OCI-LY7 (cell line): ENCODE measurements at regions not wholly inside any gene's neighbourhood (a gene's known extent, or its start where the extent isn't known, plus 50 kb on each side); places are given as distances from the start of the nearest gene placed in this dataset.

Experiments
- BruUV-seq: library from RNA; stranded (reverse); fragments of 400-500 nt; replicated peaks from 2 replicates; lab custom pipeline; 2021; lab: Mats Ljungman, UMichigan
- CTCF ChIA-PET: fragments of 300-600 bp; sonication (Branson Sonifier 250); formaldehyde crosslinking; loops from one replicate; lab custom pipeline; 2022; ENCODE audit warnings: antibody characterized with exemption; ENCODE audit not compliant: unreplicated experiment; lab: Charles Lee
- POLR2A ChIA-PET: fragments of 300-600 bp; sonication (Branson Sonifier 250); formaldehyde crosslinking; loops from one replicate; lab custom pipeline; 2022; ENCODE audit warnings: antibody characterized with exemption; lab: Charles Lee
- DNase-seq: peaks from one replicate; pipeline ENCODE4 v3.0.0-alpha.2; 2015; ENCODE audit warnings: low spot score
- H2AFZ ChIP-seq: fragments of 200-600 bp; sonication (generic), shearing (Covaris generic); 2 replicates; pipeline ENCODE4 v1.6.1; 2014; ENCODE audit warnings: mild to moderate bottlenecking, antibody characterized with exemption, low read length, moderate library complexity
- H3K27ac ChIP-seq: fragments of 200-600 bp; sonication (generic); 2 replicates; pipeline ENCODE4 v1.5.1; 2014; ENCODE audit warnings: mixed run types, low read depth, mild to moderate bottlenecking, moderate library complexity, low read length, inconsistent platforms; ENCODE audit not compliant: poor library complexity, severe bottlenecking
- H3K36me3 ChIP-seq: fragments of 200-600 bp; sonication (generic); 2 replicates; pipeline ENCODE4 v1.6.1; 2014; ENCODE audit warnings: mild to moderate bottlenecking, antibody characterized with exemption, low read length, moderate library complexity, mixed read lengths; ENCODE audit not compliant: insufficient read depth
- H3K4me1 ChIP-seq: fragments of 200-600 bp; sonication (generic); 2 replicates; pipeline ENCODE4 v1.5.1; 2014; ENCODE audit warnings: mild to moderate bottlenecking, low read length; ENCODE audit not compliant: insufficient read depth, poor library complexity, severe bottlenecking
- H3K4me2 ChIP-seq: fragments of 200-600 bp; sonication (generic); 2 replicates; pipeline ENCODE4 v1.6.1; 2014; ENCODE audit warnings: mild to moderate bottlenecking, low read length
- H3K4me3 ChIP-seq: fragments of 200-600 bp; sonication (generic); 2 replicates; pipeline ENCODE4 v1.5.1; 2014; ENCODE audit warnings: mild to moderate bottlenecking, low read depth, low read length; ENCODE audit not compliant: poor library complexity, severe bottlenecking
- H3K79me2 ChIP-seq: fragments of 200-600 bp; sonication (generic); 2 replicates; pipeline ENCODE4 v1.6.1; 2016; ENCODE audit warnings: low read depth, mild to moderate bottlenecking, low read length, moderate library complexity, mixed read lengths; ENCODE audit not compliant: insufficient read depth
- H3K9me2 ChIP-seq: fragments of 200-600 bp; sonication (generic); 2 replicates; pipeline ENCODE4 v1.6.1; 2016; ENCODE audit warnings: mild to moderate bottlenecking, low read length, mixed read lengths; ENCODE audit not compliant: insufficient read depth
- H3K9me3 ChIP-seq: fragments of 200-600 bp; sonication (generic); 2 replicates; pipeline ENCODE4 v1.6.1; 2014; ENCODE audit warnings: mild to moderate bottlenecking, mixed run types, low read length, mixed read lengths
- H4K20me1 ChIP-seq: fragments of 200-600 bp; sonication (generic); 2 replicates; pipeline ENCODE4 v1.6.1; 2014; ENCODE audit warnings: mild to moderate bottlenecking, antibody characterized with exemption, low read length, moderate library complexity, mixed read lengths; ENCODE audit not compliant: insufficient read depth
- CTCF ChIP-seq: fragments of 200-600 bp; sonication (generic); conservative IDR thresholded peaks from 2 replicates; pipeline ENCODE4 v1.5.1; 2014; ENCODE audit warnings: mild to moderate bottlenecking, antibody characterized with exemption, low read length, moderate library complexity, mixed read lengths
- EZH2phosphoT487 ChIP-seq: fragments of 200-600 bp; sonication (generic); IDR thresholded peaks from 2 replicates; pipeline ENCODE4 v1.6.1; 2018; ENCODE audit warnings: low read depth, borderline replicate concordance, mild to moderate bottlenecking, mixed run types, antibody characterized with exemption, low read length, moderate library complexity, mixed read lengths
- intact Hi-C: fragments of 100-400 bp; cut with micrococcal nuclease; formaldehyde crosslinking; loops from one replicate; pipeline ENCODE4 v1.10.0; 2022; ENCODE audit not compliant: unreplicated experiment

GRCh38 chr16:35749253-35750141, 2290.1 kb downstream of the TP53TG3F start:
- no TSS peak for BruUV-seq
- TF ChIP-seq EZH2phosphoT487: no peak
- TF ChIP-seq CTCF: no peak
- CTCF ChIA-PET: no interaction called here

GRCh38 chr16:35750157-35750689, 2290.8 kb downstream of the TP53TG3F start:
- TF ChIP-seq CTCF (no peak), EZH2phosphoT487 (no peak)
- Histone ChIP-seq H3K9me3 (no peaks in the 10 kb centered on the region), H3K4me2 (no peak overlapping the region), H3K4me3 (no peak overlapping the region), H3K4me1 (no peaks in the 10 kb centered on the region), H3K36me3 (no peaks in the 10 kb centered on the region), H3K27ac (no peak overlapping the region), H3K9me2 (no peaks in the 10 kb centered on the region), H4K20me1 (no peaks in the 10 kb centered on the region), H2AFZ (no peak overlapping the region), H3K79me2 (no peaks in the 10 kb centered on the region)
- no TSS peak for BruUV-seq
- intact Hi-C loops: no loop called here
- no peak for DNase-seq
- POLR2A ChIA-PET: no interaction called here
- CTCF ChIA-PET: no interaction called here

More at GRCh38 chr16:35749253-35750141, 2290.1 kb downstream of the TP53TG3F start:
- Histone ChIP-seq H3K9me2 (no peaks in the 10 kb centered on the region), H3K4me1 (no peaks in the 10 kb centered on the region), H3K4me3 (no peak overlapping the region), H4K20me1 (no peaks in the 10 kb centered on the region), H3K36me3 (no peaks in the 10 kb centered on the region), H3K4me2 (no peak overlapping the region), H3K9me3 (no peaks in the 10 kb centered on the region), H2AFZ (no peak overlapping the region), H3K79me2 (no peaks in the 10 kb centered on the region), H3K27ac (no peak overlapping the region)
- POLR2A ChIA-PET: no interaction called here
- no peak for DNase-seq
- intact Hi-C loops: no loop called here

- Histone ChIP-seq H2AFZ (no peak overlapping the region), H3K79me2 (no peaks in the 10 kb centered on the region), H3K4me2 (no peak overlapping the region), H3K4me3 (no peak overlapping the region), H3K4me1 (no peaks in the 10 kb centered on the region), H3K9me3 (no peaks in the 10 kb centered on the region), H3K36me3 (no peaks in the 10 kb centered on the region), H3K9me2 (no peaks in the 10 kb centered on the region), H3K27ac (no peak overlapping the region), H4K20me1 (no peaks in the 10 kb centered on the region)
- BruUV-seq: no TSS peak
- intact Hi-C loops: no loop called here
- no peak for DNase-seq
- TF ChIP-seq CTCF (no peak), EZH2phosphoT487 (no peak)
- ChIA-PET POLR2A (no interaction called here), CTCF (no interaction called here)
These were observed 2291.3 kb downstream of the TP53TG3F start for GRCh38 chr16:35750701-35751104.
